LHCN-M2 (cell line): ENCODE measurements at regions not wholly inside any gene's neighbourhood (a gene's known extent, or its start where the extent isn't known, plus 50 kb on each side); places are given as distances from the start of the nearest gene placed in this dataset.

Source experiments
- DNase-seq: peaks from one replicate; pipeline ENCODE4 v3.0.0-alpha.2; 2012; ENCODE audit warnings: low read depth

- DNase-seq, result no peak
Observed at GRCh38 chr11:92789761-92790160, 179.7 kb upstream of the MTNR1B start.

GRCh38 chr11:92790366-92790765, 179.1 kb upstream of the MTNR1B start:
- no peak for DNase-seq

GRCh38 chr11:92790926-92791616, 178.4 kb upstream of the MTNR1B start:
- no peak for DNase-seq

GRCh38 chr11:92791886-92792285, 177.6 kb upstream of the MTNR1B start:
- no peak for DNase-seq

GRCh38 chr11:92793189-92793588, 176.3 kb upstream of the MTNR1B start:
- DNase-seq, result no peak

GRCh38 chr11:92794783-92795182, 174.7 kb upstream of the MTNR1B start:
- DNase-seq, result no peak

- DNase-seq, result no peak
Observed at GRCh38 chr11:92796744-92797143, 172.7 kb upstream of the MTNR1B start.

GRCh38 chr11:92797874-92798273, 171.6 kb upstream of the MTNR1B start:
- no peak for DNase-seq

GRCh38 chr11:92801685-92802084, 167.8 kb upstream of the MTNR1B start:
- DNase-seq, result no peak

- no peak for DNase-seq
Observed at GRCh38 chr11:92802644-92803043, 166.8 kb upstream of the MTNR1B start.

GRCh38 chr11:92803391-92803790, 166.1 kb upstream of the MTNR1B start:
- DNase-seq, result no peak

- DNase-seq, result no peak
Observed at GRCh38 chr11:92804388-92804966, 165.0 kb upstream of the MTNR1B start.

GRCh38 chr11:92808022-92808421, 161.4 kb upstream of the MTNR1B start:
- DNase-seq, result no peak

GRCh38 chr11:92810423-92811064, 158.9 kb upstream of the MTNR1B start:
- no peak for DNase-seq

- DNase-seq, result no peak
Observed at GRCh38 chr11:92811341-92811740, 158.1 kb upstream of the MTNR1B start.

GRCh38 chr11:92812841-92813240, 156.6 kb upstream of the MTNR1B start:
- DNase-seq, result no peak

- DNase-seq, result no peak
Observed at GRCh38 chr11:92819830-92820229, 149.6 kb upstream of the MTNR1B start.

GRCh38 chr11:92820860-92821259, 148.6 kb upstream of the MTNR1B start:
- DNase-seq, result no peak

- DNase-seq, result no peak
Observed at GRCh38 chr11:92822410-92822809, 147.0 kb upstream of the MTNR1B start.

GRCh38 chr11:92826136-92826535, 143.3 kb upstream of the MTNR1B start:
- no peak for DNase-seq

- no peak for DNase-seq
Observed at GRCh38 chr11:92826603-92827002, 142.8 kb upstream of the MTNR1B start.

GRCh38 chr11:92827132-92827531, 142.3 kb upstream of the MTNR1B start:
- no peak for DNase-seq

- no peak for DNase-seq
Observed at GRCh38 chr11:92828556-92828955, 140.9 kb upstream of the MTNR1B start.
